DMS 273 treated with DMSO at 0.1 percent for 48 hours (cell line): ENCODE measurements at regions not wholly inside any gene's neighbourhood (a gene's known extent, or its start where the extent isn't known, plus 50 kb on each side); places are given as distances from the start of the nearest gene placed in this dataset.
A peak's percentile ranks its signal among the peaks of the same experiment; 100 is the strongest.
"Not testable (repeated sequence)": the region's sequence is repeated elsewhere in the genome, so short reads cannot be mapped to it uniquely, and the experiment has no call there.

Experiments
- DNase-seq: peaks from one replicate; lab custom pipeline; 2025; lab: John Stamatoyannopoulos, UW

GRCh38 chr6:28658475-28659249 is 133.0 kb downstream of the GPX5 start:
- DNase-seq: no peak

DNA sequence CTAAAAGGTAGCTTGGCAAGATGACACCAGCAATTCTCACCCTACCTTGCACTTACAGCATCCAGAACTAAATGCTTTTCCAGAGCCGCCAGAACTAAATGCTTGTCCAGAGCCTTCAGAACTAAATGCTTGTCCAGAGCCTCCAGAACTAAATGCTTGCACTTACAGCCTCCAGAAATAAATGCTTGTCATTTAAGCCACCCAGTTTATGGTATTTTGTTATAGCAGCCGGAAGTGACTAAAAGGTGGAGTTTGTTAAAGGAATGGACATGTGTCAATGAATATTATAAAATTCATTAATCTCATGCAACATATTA is 133.5 kb downstream of the GPX5 start:
- DNase-seq: no peak

GRCh38 chr6:28661097-28661713 is 135.5 kb downstream of the GPX5 start:
- DNase-seq: no peak

DNA sequence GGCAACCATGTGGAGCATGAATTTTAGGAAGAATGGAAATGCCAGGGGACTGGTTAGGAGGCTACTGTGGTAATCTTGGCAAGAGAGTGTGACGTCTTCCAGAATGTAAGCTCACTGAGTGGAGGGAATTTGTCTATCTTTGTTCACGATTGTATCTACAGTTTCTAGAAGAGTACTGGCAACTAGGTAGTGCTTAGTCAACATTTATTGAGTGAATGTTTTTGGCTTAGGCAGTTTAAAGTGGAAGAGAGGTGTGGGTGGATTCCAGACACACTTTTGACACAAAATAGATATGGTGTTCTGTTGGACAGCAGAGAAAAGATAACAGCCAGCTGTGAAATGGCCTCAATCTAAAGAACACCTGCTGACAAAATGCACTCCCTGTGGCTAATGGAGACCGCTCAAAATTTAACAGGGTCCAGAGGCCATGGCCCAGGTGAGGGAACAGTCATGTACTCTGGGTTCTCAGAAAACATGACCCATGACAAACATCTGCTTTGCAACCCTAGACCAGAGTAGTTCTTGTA is 139.3 kb downstream of the GPX5 start:
- no peak for DNase-seq

DNA sequence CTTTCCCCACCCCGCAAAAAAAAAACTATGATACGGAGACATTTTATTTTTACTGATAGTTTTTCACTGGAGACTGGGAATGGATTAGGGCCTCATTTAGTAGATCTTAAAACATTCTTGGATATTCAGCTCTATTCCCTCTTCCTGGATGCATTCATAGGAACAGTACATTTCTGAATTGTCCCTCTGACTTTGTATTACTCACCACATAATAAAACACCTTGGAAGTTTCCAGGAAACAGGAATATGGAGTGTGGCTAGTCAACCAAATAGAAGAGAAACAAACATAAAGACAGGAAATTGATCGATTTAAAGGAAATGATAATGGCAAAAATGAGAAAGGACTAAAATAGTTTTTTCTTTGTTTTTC is 147.7 kb downstream of the GPX5 start:
- no peak for DNase-seq

DNA sequence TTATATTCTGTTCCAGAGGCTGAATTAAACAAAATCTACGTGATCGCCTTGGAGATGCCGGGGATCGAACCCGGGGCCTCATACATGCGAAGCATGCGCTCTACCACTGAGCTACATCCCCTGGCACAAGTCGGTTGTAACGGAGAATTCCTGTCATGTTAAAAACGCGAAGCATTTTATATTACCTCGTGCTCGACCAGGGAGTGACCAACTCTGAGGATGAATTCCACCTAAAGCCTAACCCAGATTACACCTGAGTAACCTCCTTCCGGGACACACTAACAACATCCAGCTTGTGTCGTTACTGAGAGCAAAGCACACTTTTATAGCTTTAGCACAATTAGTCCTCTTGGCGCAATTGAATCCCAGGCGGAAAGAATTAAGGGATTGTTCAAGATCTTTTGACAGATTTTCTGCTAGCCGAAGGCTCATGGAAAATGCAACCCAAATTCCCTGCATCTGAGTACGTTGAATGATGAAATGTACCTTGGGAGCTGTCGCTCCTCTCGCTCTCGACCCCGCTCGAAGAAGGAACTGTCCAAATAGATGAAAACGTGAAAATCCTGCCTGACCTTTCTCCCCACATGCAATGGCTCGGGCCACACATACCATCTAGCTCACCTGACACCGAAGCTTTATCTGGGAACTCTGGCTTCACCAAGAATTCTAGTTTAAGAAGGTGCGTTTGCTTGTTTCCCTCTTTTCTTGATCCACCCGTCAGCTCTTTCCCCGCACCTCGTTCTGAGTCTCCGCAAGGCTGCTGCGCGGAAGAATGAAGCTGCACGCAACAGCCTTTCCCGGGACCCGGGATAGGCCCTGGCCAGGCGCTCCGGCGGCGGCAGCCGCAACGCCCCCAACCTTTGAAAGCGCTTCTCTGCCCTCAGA is 148.3 kb downstream of the GPX5 start:
- DNase-seq: peak; percentile 45

GRCh38 chr6:28675600-28675999 is 149.9 kb downstream of the GPX5 start:
- DNase-seq: no peak

DNA sequence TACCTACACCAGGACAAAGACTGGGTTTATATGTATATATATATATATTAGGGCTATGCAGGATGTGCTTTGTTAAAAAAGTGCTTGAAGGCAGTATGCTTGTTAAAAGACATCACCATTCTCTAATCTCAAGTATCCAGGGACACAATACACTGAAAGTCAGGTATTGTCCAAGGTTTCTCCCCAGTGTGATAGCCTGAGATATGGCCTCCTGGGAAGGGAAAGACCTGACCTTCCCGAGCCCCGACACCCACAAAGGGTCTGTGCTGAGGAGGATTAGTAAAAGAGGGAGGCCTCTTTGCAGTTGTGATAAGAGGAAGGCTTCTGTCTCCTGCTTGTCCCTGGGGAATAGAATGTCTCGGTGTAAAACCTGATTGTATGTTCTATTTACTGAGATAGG is 156.9 kb downstream of the GPX5 start:
- DNase-seq: no peak

DNA sequence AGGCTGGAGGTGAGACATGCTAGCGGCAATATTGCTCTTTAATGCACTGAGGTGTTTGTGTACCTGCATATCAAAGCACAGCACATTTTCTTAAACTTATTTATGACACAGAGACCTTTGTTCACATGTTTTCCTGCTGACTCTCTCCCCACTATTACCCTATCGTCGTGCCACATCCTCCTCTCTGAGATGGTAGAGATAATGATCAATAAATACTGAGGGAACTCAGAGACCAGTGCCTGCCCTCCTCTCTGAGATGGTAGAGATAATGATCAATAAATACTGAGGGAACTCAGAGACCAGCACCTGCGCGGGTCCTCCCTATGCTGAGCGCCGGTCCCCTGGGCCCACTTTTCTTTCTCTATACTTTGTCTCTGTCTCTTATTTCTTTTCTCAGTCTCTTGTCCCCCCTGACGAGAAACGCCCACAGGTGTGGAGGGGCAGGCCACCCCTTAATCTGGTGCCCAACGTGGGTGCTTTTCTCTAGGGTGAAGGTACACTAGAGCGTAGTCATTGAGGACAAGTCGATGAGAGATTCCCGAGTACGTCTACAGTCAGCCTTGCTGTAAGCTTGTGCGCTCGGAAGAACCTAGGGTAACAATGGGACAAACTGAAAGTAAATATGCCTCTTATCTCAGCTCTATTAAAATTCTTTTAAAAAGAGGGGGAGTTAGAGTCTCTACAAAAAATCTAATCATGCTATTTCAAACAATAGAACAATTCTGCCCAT is 157.4 kb downstream of the GPX5 start:
- not testable (repeated sequence) for DNase-seq

GRCh38 chr6:28683945-28684538 is 158.4 kb downstream of the GPX5 start:
- DNase-seq: peak; percentile 15

- DNase-seq: not testable (repeated sequence)
These were observed 160.3 kb downstream of the GPX5 start for GRCh38 chr6:28685960-28686359.

GRCh38 chr6:28686446-28687027 is 160.9 kb downstream of the GPX5 start:
- DNase-seq: not testable (repeated sequence)

DNA sequence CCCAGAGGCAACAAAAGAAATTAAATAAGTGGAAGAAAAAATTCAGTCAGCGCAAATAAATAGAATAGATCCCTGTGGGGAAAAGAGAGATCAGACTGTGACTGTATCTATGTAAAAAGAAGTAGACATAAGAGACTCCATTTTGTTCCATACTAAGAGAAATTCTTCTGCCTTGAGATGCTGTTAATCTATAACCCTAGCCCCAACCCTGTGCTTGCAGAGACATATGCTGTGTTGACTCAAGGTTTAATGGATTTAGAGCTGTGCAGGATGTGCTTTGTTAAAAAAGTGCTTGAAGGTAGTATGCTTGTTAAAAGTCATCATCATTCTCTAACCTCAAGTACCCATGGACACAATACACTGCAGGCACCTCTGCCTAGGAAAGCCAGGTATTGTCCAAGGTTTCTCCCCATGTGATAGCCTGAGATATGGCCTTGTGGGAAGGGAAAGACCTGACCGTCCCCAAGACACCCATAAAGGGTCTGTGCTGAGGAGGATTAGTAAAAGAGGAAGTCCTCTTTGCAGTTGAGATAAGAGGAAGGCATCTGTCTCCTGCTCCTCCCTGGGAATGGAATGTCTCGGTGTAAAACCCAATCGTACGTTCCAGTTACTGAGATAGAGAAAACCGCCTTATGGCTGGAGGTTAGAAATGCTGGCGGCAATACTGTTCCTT is 161.8 kb downstream of the GPX5 start:
- not testable (repeated sequence) for DNase-seq

GRCh38 chr6:28691991-28692390 is 166.3 kb downstream of the GPX5 start:
- not testable (repeated sequence) for DNase-seq

- peak; percentile 18 for DNase-seq
These were observed 167.5 kb downstream of the GPX5 start for GRCh38 chr6:28693033-28693750.

- DNase-seq: no peak
These were observed 168.2 kb downstream of the GPX5 start for GRCh38 chr6:28693751-28694443.

GRCh38 chr6:28695715-28696114 is 170.0 kb downstream of the GPX5 start:
- peak; percentile 63 for DNase-seq

- peak; percentile 63 for DNase-seq
These were observed 170.5 kb downstream of the GPX5 start for GRCh38 chr6:28696167-28696566.

DNA sequence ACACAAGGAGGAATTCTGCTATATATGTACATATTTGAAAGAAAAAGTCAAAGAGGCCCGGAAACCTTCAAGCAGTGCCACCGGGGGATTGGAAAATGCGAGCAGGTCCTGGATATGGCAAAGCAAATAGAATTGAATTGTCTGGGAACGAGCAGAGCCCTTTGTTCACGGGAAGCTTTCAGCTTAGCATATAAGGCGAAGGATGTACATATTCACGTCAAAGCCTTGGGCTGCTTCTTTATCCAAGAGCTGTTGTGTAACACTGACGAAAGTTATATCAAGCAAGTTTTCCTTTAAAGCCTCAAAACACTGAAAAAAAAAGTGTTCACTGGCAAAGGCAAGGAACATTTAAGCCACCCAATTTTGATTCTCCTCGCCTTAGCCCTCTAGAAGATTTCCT is 171.0 kb downstream of the GPX5 start:
- DNase-seq: no peak
